Psoas muscle (tissue), 7 donors: ENCODE measurements at regions not wholly inside any gene's neighbourhood (a gene's known extent, or its start where the extent isn't known, plus 50 kb on each side); places are given as distances from the start of the nearest gene placed in this dataset.
"Not testable (repeated sequence)": the region's sequence is repeated elsewhere in the genome, so short reads cannot be mapped to it uniquely, and the experiment has no call there.

Experiments
- ATAC-seq, 4 donors: fragments of 200-7000 bp; cut with Tn5 transposase; one replicate each; pipeline ENCODE4 v1.9.1; 2020; ENCODE audit warnings: moderate library complexity in 3 of 4, mild to moderate bottlenecking in 2 of 4
- DNase-seq, 2 donors: peaks; one replicate each; pipeline ENCODE4 v3.0.0-alpha.2; 2020
- H3K27ac ChIP-seq: fragments of 200-600 bp; one replicate; pipeline ENCODE4 v1.8.0; 2022
- H3K27me3 ChIP-seq, 3 donors: fragments of 200-600 bp in 1 of 3; one replicate each; pipeline versions ENCODE4 v1.6.1 to v1.8.0; 2013 to 2022; ENCODE audit warnings: low read length in 2 of 3, mild to moderate bottlenecking in 2 of 3, moderate library complexity in 1 of 3; ENCODE audit not compliant: insufficient read depth in 3 of 3
- H3K36me3 ChIP-seq, 2 donors: fragments of 200-600 bp in 1 of 2; one replicate each; pipeline versions ENCODE4 v1.6.1 to v1.8.0; 2013 to 2022; ENCODE audit warnings: low read depth in 1 of 2, mild to moderate bottlenecking in 1 of 2, moderate library complexity in 1 of 2; ENCODE audit not compliant: insufficient read depth in 1 of 2
- H3K4me1 ChIP-seq: fragments of 200-600 bp; one replicate; pipeline ENCODE4 v1.8.0; 2022
- H3K4me3 ChIP-seq: fragments of 200-600 bp; one replicate; pipeline ENCODE4 v1.8.0; 2022; ENCODE audit warnings: mild to moderate bottlenecking
- H3K9me3 ChIP-seq: fragments of 200-600 bp; one replicate; pipeline ENCODE4 v1.8.0; 2022
- CTCF ChIP-seq: fragments of 200-600 bp; IDR thresholded peaks from one replicate; pipeline ENCODE4 v1.8.0; 2022; ENCODE audit warnings: antibody characterized with exemption
- WGBS, 3 donors: extraction: QIAGEN DNeasy Blood & Tissue Kit; methylation state at CpG; one replicate each; pipeline versions ENCODE4 v1.1.6 to v1.1.7; 2013; 5-methylcytosine and 5-hydroxymethylcytosine counted together
- intact Hi-C, 2 donors: fragments of 100-400 bp; cut with DNase I; formaldehyde crosslinking; loops; one replicate each; pipeline versions ENCODE4 v1.11.0 to v1.14.2; 2022
- donor health status: healthy with polysubstance abuse.
- donor health status: DM: no; HTN: no; CAD: no; lungs with moderate emphysema.
- donor health status: Bipolar disorder and iron deficiency.
- donor health status: healthy.
- donor health status: DM: yes; HTN: yes; CAD: no.
- donor health status: DM: no; HTN: no; CAD: no.
- donor health status: DM: yes; HTN: yes; CAD: no.

- no peaks in the 10 kb centered on the region for H3K27me3 ChIP-seq
- TF ChIP-seq CTCF, result no peak
- H3K4me3 ChIP-seq, result no peak overlapping the region
- H3K9me3 ChIP-seq, result no peaks in the 10 kb centered on the region
- 50 to 59% (median 54%) methylated on average over 5 of the region's 5 CpGs for WGBS, 3 donors
- no peak for DNase-seq
- intact Hi-C loops, result no loop called here
- ATAC-seq, result no peak
- no peak overlapping the region for H3K27ac ChIP-seq
- no peaks in the 10 kb centered on the region for H3K36me3 ChIP-seq
- H3K4me1 ChIP-seq, result no peaks in the 10 kb centered on the region
These were observed 88.1 kb upstream of the SOX21 start for GRCh38 chr13:94800423-94800822.

- no peaks in the 10 kb centered on the region for H3K36me3 ChIP-seq
- intact Hi-C loops, result no loop called here
- H3K27ac ChIP-seq, result no peak overlapping the region
- no peaks in the 10 kb centered on the region for H3K27me3 ChIP-seq
- no peak for DNase-seq
- no peak overlapping the region for H3K4me3 ChIP-seq
- no peaks in the 10 kb centered on the region for H3K9me3 ChIP-seq
- no peak for ATAC-seq
- WGBS, 3 donors, result 41 to 54% (median 48%) methylated on average over 5 of the region's 5 CpGs
- H3K4me1 ChIP-seq, result no peaks in the 10 kb centered on the region
- TF ChIP-seq CTCF, result no peak
These were observed 87.0 kb upstream of the SOX21 start for GRCh38 chr13:94799299-94799698.

- H3K27ac ChIP-seq, result no peak overlapping the region
- no peak for TF ChIP-seq CTCF
- H3K9me3 ChIP-seq, result no peaks in the 10 kb centered on the region
- no peak for ATAC-seq
- intact Hi-C loops, result no loop called here
- H3K4me1 ChIP-seq, result no peaks in the 10 kb centered on the region
- 79 to 84% (median 83%) methylated on average over 6 of the region's 6 CpGs for WGBS, 3 donors
- no peaks in the 10 kb centered on the region for H3K36me3 ChIP-seq
- no peak for DNase-seq
- no peak overlapping the region for H3K4me3 ChIP-seq
- no peaks in the 10 kb centered on the region for H3K27me3 ChIP-seq
These were observed 86.4 kb upstream of the SOX21 start for GRCh38 chr13:94798738-94799137.

- intact Hi-C loops, result no loop called here
- WGBS, 3 donors, result 86 to 93% (median 88%) methylated on average over 7 of the region's 7 CpGs
- no peak overlapping the region for H3K4me3 ChIP-seq
These were observed 82.9 kb upstream of the SOX21 start for GRCh38 chr13:94795292-94795691.

GRCh38 chr13:94786246-94786645 is 73.9 kb upstream of the SOX21 start:
- H3K36me3 ChIP-seq, H3K4me1 ChIP-seq, H3K4me3 ChIP-seq, H3K9me3 ChIP-seq, intact Hi-C loops, ATAC-seq, DNase-seq, H3K27me3 ChIP-seq, H3K27ac ChIP-seq: not testable (repeated sequence)
- WGBS, 3 donors, result 69 to 95% (median 74%) methylated on average over 2 of the region's 2 CpGs

More at GRCh38 chr13:94795292-94795691, 82.9 kb upstream of the SOX21 start:
- no peak for TF ChIP-seq CTCF
- H3K4me1 ChIP-seq, result no peaks in the 10 kb centered on the region
- DNase-seq (no peak), ATAC-seq (no peak)
- H3K27ac ChIP-seq, result no peak overlapping the region
- H3K9me3 ChIP-seq, result no peaks in the 10 kb centered on the region
- H3K36me3 ChIP-seq, result no peaks in the 10 kb centered on the region
- no peaks in the 10 kb centered on the region for H3K27me3 ChIP-seq
